ENCODE measurements at regions not wholly inside any gene's neighbourhood (a gene's known extent, or its start where the extent isn't known, plus 50 kb on each side); places are given as distances from the start of the nearest gene placed in this dataset.

DNA sequence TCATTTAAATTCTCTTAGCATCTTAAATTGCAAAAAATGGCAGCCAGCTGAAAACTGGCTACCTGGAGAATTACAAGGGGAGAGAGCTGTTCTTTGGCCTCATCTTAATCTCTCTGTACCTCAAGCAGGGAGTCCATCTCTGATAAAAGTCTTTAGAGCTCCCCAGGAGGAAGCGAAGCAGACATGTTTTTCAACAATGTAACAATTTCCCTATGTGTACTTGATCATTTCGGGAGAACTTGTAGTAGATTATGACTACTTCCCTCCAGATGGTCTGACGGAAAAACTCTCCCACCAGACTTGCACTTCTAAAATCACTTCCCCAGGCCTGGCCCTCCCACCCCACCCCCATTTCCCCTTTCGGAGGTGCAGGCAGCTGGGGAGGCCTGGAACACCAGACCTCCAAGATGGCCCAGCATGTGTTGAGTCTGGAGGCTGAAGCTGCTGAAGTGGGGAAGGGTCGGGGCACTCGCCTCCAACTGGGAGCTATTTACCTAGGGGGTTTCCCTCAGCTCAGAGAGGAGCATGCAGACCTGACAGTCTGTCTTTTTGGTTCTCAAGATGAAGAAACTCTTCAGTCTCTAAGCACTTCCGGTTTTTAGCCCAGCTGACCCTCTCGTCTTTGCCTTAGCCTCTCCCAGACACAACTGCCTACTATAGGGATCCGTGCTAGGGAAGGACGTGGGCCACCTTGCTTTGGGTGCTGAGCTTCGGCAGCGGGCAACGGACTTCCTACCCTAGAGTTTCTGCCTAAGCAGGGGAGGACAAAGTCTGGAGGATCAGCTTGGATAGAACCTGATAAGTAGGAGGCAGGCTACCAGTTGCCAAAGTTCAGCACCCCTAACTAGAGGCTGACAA lies 164.0 kb upstream of the TBL1XR1 start:
- POLR2A ChIA-PET, result no interaction called here
- dilution Hi-C loops (cut with MboI; ENCODE audit: extremely low pct_ligation_motif_present, low sequenced_read_pairs), result no loop called here

More for the DNA sequence above, 164.0 kb upstream of the TBL1XR1 start:
- peak overlapping the region; percentile 17 for H2AFZ ChIP-seq (ENCODE audit: low read depth, low read length)
- peak overlapping the region; percentile 68 for H3K4me2 ChIP-seq (ENCODE audit: insufficient read depth, low read length)
- H3K36me3 ChIP-seq (ENCODE audit: control insufficient read depth in 2 of 2, extremely low read depth in 1 of 2, insufficient read depth in 2 of 2, low read length in 2 of 2), result no peaks in the 10 kb centered on the region
- BruUV-seq (replicated peaks), result no TSS peak
- DNase-seq (ENCODE audit: low read depth, low spot score) (no peak), FAIRE-seq (no peak)
- CTCF ChIA-PET, result interaction anchor here (0.6 to 7.7 kb wide), 11 partner anchors 153 to 1024 kb away, joined by 3 to 76 read pairs (median 6); partner anchors contain the start of gene TBL1XR1
- intact Hi-C loops (cut with micrococcal nuclease), result loop anchor here (1.0 to 10.0 kb wide), 4 partner anchors 51 to 798 kb away; no protein-coding TSS in a partner anchor
- peak overlapping the region; percentile 79 for H3K9ac ChIP-seq (replicated peaks; ENCODE audit: extremely low read depth, insufficient read depth, low read length)
- H4K20me1 ChIP-seq (replicated peaks; ENCODE audit: control insufficient read depth, extremely low read depth, insufficient read depth, low read length), result no peaks in the 10 kb centered on the region
- H3K27me3 ChIP-seq (ENCODE audit: control insufficient read depth in 2 of 2, insufficient read depth in 2 of 2, low read length in 2 of 2), result no peaks in the 10 kb centered on the region
- H3K4me3 ChIP-seq (replicated peaks in 1 of 3; ENCODE audit: insufficient read depth in 1 of 3, low read depth in 1 of 3, low read length in 3 of 3), result no peak overlapping the region
- no peaks in the 10 kb centered on the region for H3K79me2 ChIP-seq (ENCODE audit: control insufficient read depth, insufficient read depth, low read length)
- TF ChIP-seq POLR2A (IDR thresholded peaks at IDR 0.05; ENCODE audit: low read depth, low read length), result no peak
- TF ChIP-seq FOS (IDR thresholded peaks at IDR 0.05; ENCODE audit: borderline replicate concordance, insufficient read depth, low read length), result no peak
- TF ChIP-seq POLR2AphosphoS5 (IDR thresholded peaks at IDR 0.05; ENCODE audit: insufficient read depth, low read depth, low read length), result no peak
- TF ChIP-seq MYC (IDR thresholded peaks at IDR 0.05; ENCODE audit: low read depth, low read length), result no peak
- TF ChIP-seq, protein P1, sequence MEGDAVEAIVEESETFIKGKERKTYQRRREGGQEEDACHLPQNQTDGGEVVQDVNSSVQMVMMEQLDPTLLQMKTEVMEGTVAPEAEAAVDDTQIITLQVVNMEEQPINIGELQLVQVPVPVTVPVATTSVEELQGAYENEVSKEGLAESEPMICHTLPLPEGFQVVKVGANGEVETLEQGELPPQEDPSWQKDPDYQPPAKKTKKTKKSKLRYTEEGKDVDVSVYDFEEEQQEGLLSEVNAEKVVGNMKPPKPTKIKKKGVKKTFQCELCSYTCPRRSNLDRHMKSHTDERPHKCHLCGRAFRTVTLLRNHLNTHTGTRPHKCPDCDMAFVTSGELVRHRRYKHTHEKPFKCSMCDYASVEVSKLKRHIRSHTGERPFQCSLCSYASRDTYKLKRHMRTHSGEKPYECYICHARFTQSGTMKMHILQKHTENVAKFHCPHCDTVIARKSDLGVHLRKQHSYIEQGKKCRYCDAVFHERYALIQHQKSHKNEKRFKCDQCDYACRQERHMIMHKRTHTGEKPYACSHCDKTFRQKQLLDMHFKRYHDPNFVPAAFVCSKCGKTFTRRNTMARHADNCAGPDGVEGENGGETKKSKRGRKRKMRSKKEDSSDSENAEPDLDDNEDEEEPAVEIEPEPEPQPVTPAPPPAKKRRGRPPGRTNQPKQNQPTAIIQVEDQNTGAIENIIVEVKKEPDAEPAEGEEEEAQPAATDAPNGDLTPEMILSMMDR (IDR thresholded peaks at IDR 0.05; ENCODE audit: extremely low read depth in 1 of 2, insufficient read depth in 1 of 2, low read depth in 1 of 2, low read length in 2 of 2), result no peak
- H3K9me3 ChIP-seq (replicated peaks; ENCODE audit: control insufficient read depth, insufficient read depth, low read length), result no peaks in the 10 kb centered on the region
- peak overlapping the region; percentile 98 for H3K27ac ChIP-seq (ENCODE audit: insufficient read depth, low read depth, low read length)
- no peaks in the 10 kb centered on the region for H3K9me1 ChIP-seq (replicated peaks; ENCODE audit: control insufficient read depth, extremely low read depth, insufficient read depth, low read length)
- peaks cover 46% of the 10 kb centered on the region for H3K4me1 ChIP-seq (ENCODE audit: control insufficient read depth, extremely low read depth, insufficient read depth, low read length)
